C4-2B (cell line): ENCODE measurements at regions not wholly inside any gene's neighbourhood (a gene's known extent, or its start where the extent isn't known, plus 50 kb on each side); places are given as distances from the start of the nearest gene placed in this dataset.

Experiments
- CTCF ChIP-seq: fragments of 450-650 bp; conservative IDR thresholded peaks from 2 replicates; pipeline ENCODE4 v1.5.1; 2017; ENCODE audit warnings: mild to moderate bottlenecking
- ZFX ChIP-seq: fragments of 450-650 bp; IDR thresholded peaks from 2 replicates; pipeline ENCODE4 v1.6.1; 2017

GRCh38 chr2:136436936-136437335 is 319.0 kb upstream of the CXCR4 start:
- TF ChIP-seq ZFX (no peak), CTCF (no peak)
